Right lobe of liver (tissue), 6 donors: ENCODE measurements at regions not wholly inside any gene's neighbourhood (a gene's known extent, or its start where the extent isn't known, plus 50 kb on each side); places are given as distances from the start of the nearest gene placed in this dataset.

Experiments
- ATAC-seq, 4 donors: fragments of 200-7000 bp; cut with Tn5 transposase; one replicate each; pipeline ENCODE4 v1.9.1; 2020; ENCODE audit warnings: mild to moderate bottlenecking in 4 of 4, moderate library complexity in 4 of 4
- DNase-seq, 3 donors: peaks; one replicate each; pipeline ENCODE4 v3.0.0-alpha.2; 2020
- H3K27ac ChIP-seq, 3 donors: fragments of 200-600 bp; one replicate each; pipeline ENCODE4 v1.8.0; 2022
- H3K27me3 ChIP-seq, 2 donors: fragments of 200-600 bp; one replicate each; pipeline ENCODE4 v1.8.0; 2022
- H3K36me3 ChIP-seq, 4 donors: fragments of 200-600 bp; sonication (generic) in 1 of 4; one replicate each; pipeline versions ENCODE4 v1.5.1 to v1.8.0; 2017 to 2022; ENCODE audit warnings: control low read depth in 1 of 4
- H3K4me1 ChIP-seq, 4 donors: fragments of 200-600 bp; sonication (generic) in 1 of 4; one replicate each; pipeline versions ENCODE4 v1.5.1 to v1.8.0; 2017 to 2022; ENCODE audit warnings: control low read depth in 1 of 4
- H3K4me3 ChIP-seq, 3 donors: fragments of 200-600 bp; one replicate each; pipeline ENCODE4 v1.8.0; 2022
- H3K9me3 ChIP-seq, 4 donors: fragments of 200-600 bp; sonication (generic) in 1 of 4; one replicate each; pipeline versions ENCODE4 v1.5.1 to v1.8.0; 2017 to 2022; ENCODE audit warnings: control low read depth in 1 of 4
- POLR2A ChIP-seq: fragments of 450-650 bp; IDR thresholded peaks from one replicate; pipeline ENCODE4 v1.6.1; 2017; ENCODE audit warnings: antibody characterized with exemption, mild to moderate bottlenecking
- WGBS: methylation state at CpG from one replicate; pipeline ENCODE4 v1.1.6; 2018; ENCODE audit warnings: low coverage, low lambda C conversion rate; ENCODE audit not compliant: insufficient coverage; ENCODE audit errors: missing lambda C conversion rate; 5-methylcytosine and 5-hydroxymethylcytosine counted together
- intact Hi-C, 2 donors: fragments of 100-400 bp; cut with DNase I; formaldehyde crosslinking; loops; one replicate each; pipeline versions ENCODE4 v1.11.2 to v1.14.1; 2022
- TF ChIP-seq, protein P1 (sequence below), 4 donors: fragments of 200-600 bp in 3 of 4; fragments of 450-650 bp in 1 of 4; IDR thresholded peaks; one replicate each; pipeline versions ENCODE4 v1.5.1 to v1.8.0; 2016 to 2022; ENCODE audit warnings: antibody characterized with exemption in 4 of 4, mild to moderate bottlenecking in 2 of 4
- donor health status: DM: no; HTN: yes; CAD: no.
- donor health status: DM: no; HTN: no; CAD: no.
- donor health status: DM: no; HTN: no; CAD: no.
- donor health status: DM: no; HTN: yes; CAD: no.
- donor health status: DM: no; HTN: yes; CAD: no.

- Histone ChIP-seq H3K4me1 (no peaks in the 10 kb centered on the region), H3K27me3 (no peaks in the 10 kb centered on the region), H3K27ac (no peak overlapping the region), H3K36me3 (no peaks in the 10 kb centered on the region), H3K9me3 (no peaks in the 10 kb centered on the region), H3K4me3 (no peak overlapping the region)
- ATAC-seq, result no peak
- no peak for DNase-seq
- WGBS, result 89% methylated on average over 2 of the region's 2 CpGs
- no peak for TF ChIP-seq POLR2A
- TF ChIP-seq, protein P1, sequence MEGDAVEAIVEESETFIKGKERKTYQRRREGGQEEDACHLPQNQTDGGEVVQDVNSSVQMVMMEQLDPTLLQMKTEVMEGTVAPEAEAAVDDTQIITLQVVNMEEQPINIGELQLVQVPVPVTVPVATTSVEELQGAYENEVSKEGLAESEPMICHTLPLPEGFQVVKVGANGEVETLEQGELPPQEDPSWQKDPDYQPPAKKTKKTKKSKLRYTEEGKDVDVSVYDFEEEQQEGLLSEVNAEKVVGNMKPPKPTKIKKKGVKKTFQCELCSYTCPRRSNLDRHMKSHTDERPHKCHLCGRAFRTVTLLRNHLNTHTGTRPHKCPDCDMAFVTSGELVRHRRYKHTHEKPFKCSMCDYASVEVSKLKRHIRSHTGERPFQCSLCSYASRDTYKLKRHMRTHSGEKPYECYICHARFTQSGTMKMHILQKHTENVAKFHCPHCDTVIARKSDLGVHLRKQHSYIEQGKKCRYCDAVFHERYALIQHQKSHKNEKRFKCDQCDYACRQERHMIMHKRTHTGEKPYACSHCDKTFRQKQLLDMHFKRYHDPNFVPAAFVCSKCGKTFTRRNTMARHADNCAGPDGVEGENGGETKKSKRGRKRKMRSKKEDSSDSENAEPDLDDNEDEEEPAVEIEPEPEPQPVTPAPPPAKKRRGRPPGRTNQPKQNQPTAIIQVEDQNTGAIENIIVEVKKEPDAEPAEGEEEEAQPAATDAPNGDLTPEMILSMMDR (IDR thresholded peaks at IDR 0.05), result no peak
- intact Hi-C loops, result no loop called here
Measured at GRCh38 chr4:100099746-100100145, 90.5 kb downstream of the DDIT4L start.

- Histone ChIP-seq H3K4me3 (no peak overlapping the region), H3K27me3 (no peaks in the 10 kb centered on the region), H3K9me3 (no peaks in the 10 kb centered on the region), H3K27ac (no peak overlapping the region), H3K4me1 (no peaks in the 10 kb centered on the region), H3K36me3 (no peaks in the 10 kb centered on the region)
- DNase-seq, result no peak
- WGBS, result 78% methylated on average over 2 of the region's 2 CpGs
- intact Hi-C loops, result no loop called here
- no peak for ATAC-seq
- TF ChIP-seq, protein P1 (IDR thresholded peaks at IDR 0.05), result no peak
- TF ChIP-seq POLR2A, result no peak
Measured at GRCh38 chr4:100098681-100099080, 91.6 kb downstream of the DDIT4L start.

DNA sequence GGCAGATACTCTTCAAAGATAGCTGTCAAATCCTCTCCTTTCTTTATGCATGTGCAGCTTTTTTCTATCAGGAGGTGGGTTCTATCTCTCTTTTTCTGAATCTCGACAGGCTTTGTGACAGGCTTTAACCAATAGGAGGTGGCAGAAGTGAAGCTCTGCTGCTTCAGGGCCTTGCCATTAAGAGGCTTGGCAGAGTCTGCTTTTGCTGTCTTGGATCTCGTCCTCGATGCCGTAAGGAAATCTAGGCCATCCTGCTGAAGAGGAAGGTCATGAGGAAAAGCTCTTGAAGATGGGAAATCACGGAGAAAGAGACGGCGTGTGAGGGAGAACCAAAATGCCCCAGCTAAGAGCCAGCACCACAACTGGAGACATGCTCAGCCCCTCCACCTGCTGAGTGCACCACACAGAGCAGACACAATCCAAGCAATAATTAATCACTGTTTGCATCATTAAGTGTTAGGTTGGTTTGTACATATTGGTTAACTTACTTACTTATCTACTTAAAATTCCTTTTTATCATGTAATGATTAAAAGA is 92.2 kb downstream of the DDIT4L start:
- Histone ChIP-seq H3K27ac (no peak overlapping the region), H3K27me3 (no peaks in the 10 kb centered on the region), H3K9me3 (no peaks in the 10 kb centered on the region), H3K4me1 (no peaks in the 10 kb centered on the region), H3K4me3 (no peak overlapping the region), H3K36me3 (no peaks in the 10 kb centered on the region)
- no peak for DNase-seq
- WGBS, result 51% methylated on average over 7 of the region's 7 CpGs
- no peak for ATAC-seq
- TF ChIP-seq, protein P1 (IDR thresholded peaks at IDR 0.05), result no peak
- no peak for TF ChIP-seq POLR2A
- intact Hi-C loops, result no loop called here

DNA sequence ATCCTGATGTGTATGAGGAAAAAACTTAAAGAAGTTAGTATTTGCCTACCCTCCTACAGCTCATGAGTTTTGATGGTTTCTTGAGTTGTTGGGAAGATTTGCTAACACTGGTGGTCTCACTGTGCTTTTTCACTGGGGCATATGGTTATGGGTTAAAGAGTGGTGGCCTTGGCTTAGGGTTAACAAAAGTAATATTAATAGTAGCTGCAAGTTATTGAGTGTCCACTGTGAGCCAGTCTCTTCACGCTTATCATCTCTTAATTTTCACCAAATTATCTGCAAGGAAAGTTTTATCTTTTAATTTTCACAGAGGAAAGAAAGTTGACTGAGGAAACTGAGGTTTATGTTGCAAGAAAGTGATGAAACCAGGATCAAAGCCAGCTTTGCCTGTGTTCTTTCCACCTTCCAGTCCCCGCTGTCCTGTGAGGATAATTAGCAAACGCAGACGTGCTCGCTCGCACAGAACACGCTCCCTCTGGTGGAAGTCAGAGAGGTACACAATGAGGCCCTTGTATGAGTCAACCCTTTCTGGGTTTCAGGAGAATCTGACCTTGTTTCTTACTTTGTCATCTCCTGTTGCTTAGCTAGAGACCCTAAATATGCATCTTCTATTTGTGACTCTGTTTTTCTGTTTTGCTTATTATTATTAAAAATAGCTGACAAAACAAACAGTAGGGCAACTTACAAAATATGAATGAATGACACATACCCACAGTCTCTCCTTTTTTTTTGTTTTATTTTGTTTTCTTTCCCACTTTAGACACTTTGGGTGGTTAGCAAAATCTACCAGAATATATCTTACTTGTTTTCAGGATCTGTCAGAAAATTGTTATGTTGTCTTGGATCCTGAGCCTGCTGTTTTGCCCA is 94.3 kb downstream of the DDIT4L start:
- no peaks in the 10 kb centered on the region for H3K9me3 ChIP-seq
- TF ChIP-seq POLR2A, result no peak
- TF ChIP-seq, protein P1 (IDR thresholded peaks at IDR 0.05), result peak; percentile 54 to 74 (median 64)
- intact Hi-C loops, result no loop called here
- no peak overlapping the region for H3K4me3 ChIP-seq
- H3K27me3 ChIP-seq, result no peaks in the 10 kb centered on the region
- H3K4me1 ChIP-seq, result no peaks in the 10 kb centered on the region
- ATAC-seq (peak; percentile 75 to 96 (median 88)), DNase-seq (peak; percentile 52 to 81 (median 61))
- no peak overlapping the region for H3K27ac ChIP-seq
- H3K36me3 ChIP-seq, result no peaks in the 10 kb centered on the region
- 20% methylated on average over 7 of the region's 7 CpGs for WGBS
